ENCODE measurements at regions not wholly inside any gene's neighbourhood (a gene's known extent, or its start where the extent isn't known, plus 50 kb on each side); places are given as distances from the start of the nearest gene placed in this dataset.

- no peak overlapping the region for H3K4me3 ChIP-seq
- H3K27ac ChIP-seq = no peak overlapping the region
- no peaks in the 10 kb centered on the region for H3K27me3 ChIP-seq
- H3K4me1 ChIP-seq = peaks cover 0 to 10% (median 0%) of the 10 kb centered on the region in 4 donors
- no peaks in the 10 kb centered on the region for H3K36me3 ChIP-seq
- TF ChIP-seq POLR2A (IDR thresholded peaks at IDR 0.05) (no peak), CTCF (IDR thresholded peaks at IDR 0.05) (no peak), EP300 (IDR thresholded peaks at IDR 0.05) (no peak)
- 62 to 65% methylated on average over 3 of the region's 3 CpGs for WGBS, 2 donors
- DNase-seq (ENCODE audit: low spot score in 2 of 2) = no peak
- H3K9me3 ChIP-seq = no peaks in the 10 kb centered on the region
Measured at GRCh38 chr4:52231526-52231925, 180.4 kb downstream of the SPATA18 start.

- DNase-seq (ENCODE audit: low spot score in 2 of 2) = peak in 1 of 2 donors; percentile 15
- Histone ChIP-seq H3K36me3 (no peaks in the 10 kb centered on the region), H3K4me1 (peaks cover 0 to 10% (median 0%) of the 10 kb centered on the region in 4 donors), H3K9me3 (no peaks in the 10 kb centered on the region), H3K27ac (peak overlapping the region in 2 of 4 donors; percentile 40 to 51), H3K27me3 (no peaks in the 10 kb centered on the region), H3K4me3 (peak overlapping the region in 1 of 4 donors; percentile 14)
- TF ChIP-seq CTCF (IDR thresholded peaks at IDR 0.05) (peak; percentile 18 to 81 (median 49)), EP300 (IDR thresholded peaks at IDR 0.05) (peak in 1 of 2 donors; percentile 43), POLR2A (IDR thresholded peaks at IDR 0.05) (no peak)
- 24 to 28% methylated on average over 6 of the region's 6 CpGs for WGBS, 2 donors
Measured at GRCh38 chr4:52234561-52235440, 183.7 kb downstream of the SPATA18 start.

- no peak for DNase-seq (ENCODE audit: low spot score in 2 of 2)
- Histone ChIP-seq H3K27me3 (no peaks in the 10 kb centered on the region), H3K27ac (peak overlapping the region in 2 of 4 donors; percentile 40 to 51), H3K4me1 (peaks cover 0 to 10% (median 0%) of the 10 kb centered on the region in 4 donors), H3K4me3 (no peak overlapping the region), H3K36me3 (no peaks in the 10 kb centered on the region), H3K9me3 (no peaks in the 10 kb centered on the region)
- TF ChIP-seq POLR2A (IDR thresholded peaks at IDR 0.05) (no peak), CTCF (IDR thresholded peaks at IDR 0.05) (no peak)
- WGBS, 2 donors = 78% methylated on average over 2 of the region's 2 CpGs
Measured at GRCh38 chr4:52235552-52236201, 184.6 kb downstream of the SPATA18 start.

- Histone ChIP-seq H3K4me3 (no peak overlapping the region), H3K27me3 (no peaks in the 10 kb centered on the region), H3K36me3 (no peaks in the 10 kb centered on the region), H3K9me3 (no peaks in the 10 kb centered on the region), H3K27ac (no peak overlapping the region), H3K4me1 (peaks cover 0 to 20% (median 9%) of the 10 kb centered on the region in 4 donors)
- DNase-seq (ENCODE audit: low spot score in 2 of 2) = no peak
- TF ChIP-seq POLR2A (IDR thresholded peaks at IDR 0.05) (no peak), EP300 (IDR thresholded peaks at IDR 0.05) (no peak), CTCF (IDR thresholded peaks at IDR 0.05) (no peak)
Measured at GRCh38 chr4:52241916-52242315, 190.8 kb downstream of the SPATA18 start.

- TF ChIP-seq POLR2A (IDR thresholded peaks at IDR 0.05) (no peak), EP300 (IDR thresholded peaks at IDR 0.05) (no peak), CTCF (IDR thresholded peaks at IDR 0.05) (no peak)
- Histone ChIP-seq H3K4me1 (peaks cover 0 to 20% (median 9%) of the 10 kb centered on the region in 4 donors), H3K36me3 (no peaks in the 10 kb centered on the region), H3K4me3 (no peak overlapping the region), H3K27ac (peak overlapping the region in 1 of 4 donors; percentile 56), H3K9me3 (no peaks in the 10 kb centered on the region), H3K27me3 (no peaks in the 10 kb centered on the region)
- no peak for DNase-seq (ENCODE audit: low spot score in 2 of 2)
- 94 to 99% methylated on average over 5 of the region's 5 CpGs for WGBS, 2 donors
Measured at GRCh38 chr4:52243367-52243766, 192.3 kb downstream of the SPATA18 start.
